Neural cell (in vitro differentiated cells): ENCODE measurements at regions not wholly inside any gene's neighbourhood (a gene's known extent, or its start where the extent isn't known, plus 50 kb on each side); places are given as distances from the start of the nearest gene placed in this dataset.

Source experiments
- EP300 ChIP-seq: fragments of 450-650 bp; conservative IDR thresholded peaks from 2 replicates; pipeline ENCODE4 v1.6.1; 2014; ENCODE audit warnings: antibody characterized with exemption, mild to moderate bottlenecking, moderate library complexity; ENCODE audit not compliant: poor library complexity, severe bottlenecking
- EZH2 ChIP-seq: fragments of 200-600, 300-800 bp; shearing (Covaris generic), sonication (generic); IDR thresholded peaks from 2 replicates; pipeline ENCODE4 v1.6.1; 2014; ENCODE audit warnings: antibody characterized with exemption, low read length, borderline replicate concordance, mild to moderate bottlenecking; ENCODE audit not compliant: insufficient read depth, poor library complexity, severe bottlenecking
- POLR2AphosphoS5 ChIP-seq: IDR thresholded peaks from 2 replicates; pipeline ENCODE4 v1.6.1; 2012
- RAD21 ChIP-seq: fragments of 450-650 bp; conservative IDR thresholded peaks from 2 replicates; pipeline ENCODE4 v1.6.1; 2014; ENCODE audit warnings: antibody characterized with exemption, mild to moderate bottlenecking, moderate library complexity
- SMC3 ChIP-seq: fragments of 450-650 bp; conservative IDR thresholded peaks from 2 replicates; pipeline ENCODE4 v1.6.1; 2014; ENCODE audit warnings: antibody characterized with exemption, mild to moderate bottlenecking, moderate library complexity; ENCODE audit not compliant: poor library complexity
- TF ChIP-seq, protein P1 (sequence below): fragments of 450-650 bp; IDR thresholded peaks from 2 replicates; pipeline ENCODE4 v1.5.1; 2014; ENCODE audit warnings: antibody characterized with exemption, mild to moderate bottlenecking, moderate library complexity; ENCODE audit not compliant: poor library complexity, severe bottlenecking
- TF ChIP-seq, protein P2 (sequence below): IDR thresholded peaks from 2 replicates; pipeline ENCODE4 v1.6.1; 2012; ENCODE audit warnings: borderline replicate concordance

GRCh38 chr11:33434294-33434693 is 177.1 kb downstream of the HIPK3 start:
- TF ChIP-seq, protein P1, sequence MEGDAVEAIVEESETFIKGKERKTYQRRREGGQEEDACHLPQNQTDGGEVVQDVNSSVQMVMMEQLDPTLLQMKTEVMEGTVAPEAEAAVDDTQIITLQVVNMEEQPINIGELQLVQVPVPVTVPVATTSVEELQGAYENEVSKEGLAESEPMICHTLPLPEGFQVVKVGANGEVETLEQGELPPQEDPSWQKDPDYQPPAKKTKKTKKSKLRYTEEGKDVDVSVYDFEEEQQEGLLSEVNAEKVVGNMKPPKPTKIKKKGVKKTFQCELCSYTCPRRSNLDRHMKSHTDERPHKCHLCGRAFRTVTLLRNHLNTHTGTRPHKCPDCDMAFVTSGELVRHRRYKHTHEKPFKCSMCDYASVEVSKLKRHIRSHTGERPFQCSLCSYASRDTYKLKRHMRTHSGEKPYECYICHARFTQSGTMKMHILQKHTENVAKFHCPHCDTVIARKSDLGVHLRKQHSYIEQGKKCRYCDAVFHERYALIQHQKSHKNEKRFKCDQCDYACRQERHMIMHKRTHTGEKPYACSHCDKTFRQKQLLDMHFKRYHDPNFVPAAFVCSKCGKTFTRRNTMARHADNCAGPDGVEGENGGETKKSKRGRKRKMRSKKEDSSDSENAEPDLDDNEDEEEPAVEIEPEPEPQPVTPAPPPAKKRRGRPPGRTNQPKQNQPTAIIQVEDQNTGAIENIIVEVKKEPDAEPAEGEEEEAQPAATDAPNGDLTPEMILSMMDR, result no peak
- TF ChIP-seq POLR2AphosphoS5 (no peak), EZH2 (no peak), RAD21 (no peak), EP300 (no peak), SMC3 (no peak)
- TF ChIP-seq, protein P2, sequence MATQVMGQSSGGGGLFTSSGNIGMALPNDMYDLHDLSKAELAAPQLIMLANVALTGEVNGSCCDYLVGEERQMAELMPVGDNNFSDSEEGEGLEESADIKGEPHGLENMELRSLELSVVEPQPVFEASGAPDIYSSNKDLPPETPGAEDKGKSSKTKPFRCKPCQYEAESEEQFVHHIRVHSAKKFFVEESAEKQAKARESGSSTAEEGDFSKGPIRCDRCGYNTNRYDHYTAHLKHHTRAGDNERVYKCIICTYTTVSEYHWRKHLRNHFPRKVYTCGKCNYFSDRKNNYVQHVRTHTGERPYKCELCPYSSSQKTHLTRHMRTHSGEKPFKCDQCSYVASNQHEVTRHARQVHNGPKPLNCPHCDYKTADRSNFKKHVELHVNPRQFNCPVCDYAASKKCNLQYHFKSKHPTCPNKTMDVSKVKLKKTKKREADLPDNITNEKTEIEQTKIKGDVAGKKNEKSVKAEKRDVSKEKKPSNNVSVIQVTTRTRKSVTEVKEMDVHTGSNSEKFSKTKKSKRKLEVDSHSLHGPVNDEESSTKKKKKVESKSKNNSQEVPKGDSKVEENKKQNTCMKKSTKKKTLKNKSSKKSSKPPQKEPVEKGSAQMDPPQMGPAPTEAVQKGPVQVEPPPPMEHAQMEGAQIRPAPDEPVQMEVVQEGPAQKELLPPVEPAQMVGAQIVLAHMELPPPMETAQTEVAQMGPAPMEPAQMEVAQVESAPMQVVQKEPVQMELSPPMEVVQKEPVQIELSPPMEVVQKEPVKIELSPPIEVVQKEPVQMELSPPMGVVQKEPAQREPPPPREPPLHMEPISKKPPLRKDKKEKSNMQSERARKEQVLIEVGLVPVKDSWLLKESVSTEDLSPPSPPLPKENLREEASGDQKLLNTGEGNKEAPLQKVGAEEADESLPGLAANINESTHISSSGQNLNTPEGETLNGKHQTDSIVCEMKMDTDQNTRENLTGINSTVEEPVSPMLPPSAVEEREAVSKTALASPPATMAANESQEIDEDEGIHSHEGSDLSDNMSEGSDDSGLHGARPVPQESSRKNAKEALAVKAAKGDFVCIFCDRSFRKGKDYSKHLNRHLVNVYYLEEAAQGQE, result no peak
